ENCODE measurements at regions not wholly inside any gene's neighbourhood (a gene's known extent, or its start where the extent isn't known, plus 50 kb on each side); places are given as distances from the start of the nearest gene placed in this dataset.
"Not testable (repeated sequence)": the region's sequence is repeated elsewhere in the genome, so short reads cannot be mapped to it uniquely, and the experiment has no call there.

DNA sequence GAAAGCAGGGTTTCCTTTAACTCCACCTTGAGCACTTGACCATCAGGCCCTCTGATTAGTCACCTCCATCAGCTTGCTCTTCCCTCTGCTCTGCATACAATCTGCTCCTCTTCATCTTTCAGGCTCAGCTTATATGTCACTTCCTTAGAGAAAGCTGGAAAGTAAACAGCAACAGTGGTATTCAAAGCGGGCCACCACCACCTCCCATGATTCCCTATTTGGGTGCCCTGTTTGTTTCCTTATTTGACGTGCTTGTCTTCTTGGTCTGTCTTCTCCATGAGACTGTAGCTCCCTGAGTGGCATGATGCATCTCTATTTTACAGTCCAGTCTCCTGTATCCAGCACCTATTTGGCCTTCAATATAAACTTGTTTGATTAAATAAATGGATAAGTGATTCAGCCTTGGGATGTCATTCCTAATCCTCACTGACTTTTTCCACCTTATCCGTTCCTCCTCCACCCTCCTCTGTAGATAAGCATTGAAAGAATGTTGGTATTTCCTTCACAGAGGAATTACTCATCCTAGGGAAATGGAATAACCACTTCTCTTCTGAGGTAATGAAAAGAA, 102.8 kb upstream of the SGK1 start:
- DNase-seq, result no peak

DNA sequence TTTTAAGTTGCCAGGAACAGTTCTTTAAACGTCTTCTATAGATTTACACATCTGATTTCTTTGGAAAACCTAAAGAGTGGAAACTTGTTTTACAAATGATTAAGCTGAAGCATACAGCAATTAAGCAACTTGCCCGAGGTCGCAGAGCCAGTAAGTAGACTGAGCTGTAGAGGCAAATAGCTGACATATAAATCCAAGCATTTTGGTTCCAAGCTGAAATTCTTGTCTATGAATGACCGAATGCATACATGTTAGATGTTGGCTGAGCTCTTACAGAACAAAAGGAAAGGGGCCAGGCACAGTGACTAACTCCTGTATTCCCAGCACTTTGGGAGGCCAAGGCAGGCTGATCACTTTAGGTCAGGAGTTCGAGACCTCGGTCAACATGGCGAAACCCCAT, 101.8 kb upstream of the SGK1 start:
- DNase-seq, result no peak

- no peak for DNase-seq
Measured at GRCh38 chr6:134416418-134417154, 98.7 kb upstream of the SGK1 start.

GRCh38 chr6:134415656-134416055, 97.7 kb upstream of the SGK1 start:
- no peak for DNase-seq

DNA sequence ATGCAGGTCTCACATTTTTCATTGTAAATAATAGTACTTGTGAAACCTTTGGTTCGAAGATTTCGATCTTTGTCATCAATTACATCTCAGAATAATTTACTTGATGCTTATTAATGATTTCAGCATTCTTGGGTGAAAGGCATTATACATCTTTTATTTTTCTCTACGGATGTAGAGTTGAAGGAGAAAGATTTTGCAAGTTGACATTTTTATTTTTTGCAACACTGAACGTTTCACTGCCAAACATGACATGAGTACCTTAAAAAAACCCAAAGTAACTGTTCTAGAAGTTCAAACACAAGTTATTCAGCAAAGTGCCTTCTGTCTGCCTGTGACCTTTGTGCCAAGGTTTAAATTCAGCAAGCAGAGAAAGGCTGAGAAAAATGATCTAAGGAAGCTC, 97.3 kb upstream of the SGK1 start:
- DNase-seq, result no peak

- no peak for DNase-seq
Measured at GRCh38 chr6:134414793-134415192, 96.9 kb upstream of the SGK1 start.

DNA sequence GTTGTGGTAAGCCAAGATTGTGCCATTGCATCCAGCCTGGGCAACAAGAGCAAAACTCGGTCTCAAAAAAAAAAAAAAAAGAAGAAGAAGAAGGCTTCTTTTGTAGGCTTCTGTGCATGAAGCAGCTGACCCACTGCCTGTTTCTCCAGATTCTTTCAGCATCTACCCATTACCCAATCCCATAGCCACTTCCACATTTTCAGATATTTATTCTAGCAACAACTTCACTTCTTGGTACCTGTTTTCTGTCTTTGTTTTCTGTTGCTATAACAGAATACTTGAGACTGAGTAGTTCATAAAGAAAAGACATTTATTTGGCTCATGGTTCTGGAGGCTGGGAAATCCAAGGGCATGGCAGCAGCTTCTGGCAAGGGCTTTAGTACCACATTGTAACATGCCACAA, 95.3 kb upstream of the SGK1 start:
- no peak for DNase-seq

- no peak for DNase-seq
Measured at GRCh38 chr6:134410541-134410940, 92.6 kb upstream of the SGK1 start.

GRCh38 chr6:134407791-134408190, 89.9 kb upstream of the SGK1 start:
- no peak for DNase-seq

DNA sequence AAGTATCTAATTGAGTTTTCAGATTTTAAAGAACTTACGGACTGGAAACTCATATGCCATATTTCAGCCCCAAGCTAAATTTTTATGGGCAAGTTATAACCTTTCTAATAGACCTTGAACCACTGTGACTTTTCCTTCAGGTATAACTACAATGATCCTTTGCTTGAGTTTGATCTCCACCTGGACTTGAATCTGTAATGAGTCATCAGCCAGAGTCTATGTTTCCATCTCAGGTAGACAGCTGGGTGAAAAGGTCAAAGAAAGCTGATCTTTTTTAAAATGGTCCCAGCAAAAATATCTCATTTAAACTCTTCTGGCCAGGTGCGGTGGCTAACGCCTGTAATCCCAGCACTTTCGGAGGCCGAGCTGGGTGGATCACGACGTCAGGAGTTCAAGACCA, 88.4 kb upstream of the SGK1 start:
- DNase-seq, result no peak

GRCh38 chr6:134405386-134406087, 87.6 kb upstream of the SGK1 start:
- no peak for DNase-seq

GRCh38 chr6:134403312-134403711, 85.4 kb upstream of the SGK1 start:
- not testable (repeated sequence) for DNase-seq

GRCh38 chr6:134402372-134402984, 84.6 kb upstream of the SGK1 start:
- no peak for DNase-seq

- DNase-seq, result no peak
Measured at GRCh38 chr6:134400941-134401340, 83.0 kb upstream of the SGK1 start.

GRCh38 chr6:134398453-134398852, 80.5 kb upstream of the SGK1 start:
- DNase-seq, result no peak

- DNase-seq, result no peak
Measured at GRCh38 chr6:134397676-134398075, 79.8 kb upstream of the SGK1 start.

DNA sequence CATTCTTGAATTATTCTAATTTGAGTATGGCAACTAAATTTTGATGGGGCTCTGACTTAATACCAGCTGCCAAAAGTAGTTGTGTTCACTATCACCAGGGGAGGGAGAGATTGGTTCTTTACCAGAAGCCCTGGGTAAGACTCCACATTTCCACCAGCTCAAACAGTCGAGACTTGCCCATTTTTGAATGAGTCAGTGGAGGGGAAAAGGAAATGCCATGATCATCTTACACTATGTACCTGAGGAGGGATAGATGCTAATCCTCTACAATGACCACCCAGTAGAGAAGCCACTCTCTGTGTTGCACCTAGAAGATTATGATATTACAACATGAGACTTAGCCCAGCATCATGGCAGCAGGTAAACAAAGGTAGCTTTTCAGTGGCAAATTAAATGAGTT, 77.0 kb upstream of the SGK1 start:
- no peak for DNase-seq

DNA sequence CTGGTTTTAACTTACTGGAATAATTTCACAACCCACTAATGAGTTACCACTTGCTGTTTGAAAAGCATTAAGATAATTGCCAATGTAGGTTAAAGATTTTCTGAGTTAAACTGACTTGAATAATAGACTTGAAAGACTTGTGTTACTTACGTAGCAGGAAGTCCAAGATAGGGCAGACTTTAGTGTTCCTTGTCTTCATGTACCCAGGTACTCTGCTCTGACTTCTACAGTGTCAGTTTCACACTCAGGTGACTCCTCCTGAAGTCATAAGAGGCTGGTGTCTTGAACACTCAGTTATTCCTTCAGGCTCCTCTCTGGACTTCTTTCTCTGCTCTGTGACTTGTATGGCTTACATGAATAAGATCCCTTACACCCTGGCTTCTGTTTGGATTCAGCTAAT, 76.3 kb upstream of the SGK1 start:
- no peak for DNase-seq

DNA sequence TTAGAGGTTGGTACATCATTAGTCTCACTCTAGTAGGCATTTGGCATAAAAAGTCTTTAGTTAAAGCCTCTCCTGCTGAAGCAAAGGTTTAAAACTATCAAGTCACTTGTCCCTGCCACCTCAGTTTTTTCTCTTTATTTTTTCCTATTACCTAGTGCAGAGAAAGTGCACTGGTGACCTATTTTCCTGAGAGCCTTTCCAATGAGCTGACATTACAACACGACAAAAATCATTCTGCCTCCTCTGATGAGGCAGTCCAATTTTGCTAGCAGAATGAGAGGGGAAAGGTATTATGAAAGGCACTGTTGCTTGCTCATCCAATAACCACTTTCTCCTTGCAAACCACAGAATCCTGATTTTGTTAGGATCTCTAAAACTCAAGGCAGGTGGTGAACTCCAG, 73.3 kb upstream of the SGK1 start:
- no peak for DNase-seq

- DNase-seq, result no peak
Measured at GRCh38 chr6:134389658-134390057, 71.7 kb upstream of the SGK1 start.

GRCh38 chr6:134389129-134389528, 71.2 kb upstream of the SGK1 start:
- no peak for DNase-seq

GRCh38 chr6:134386482-134386881, 68.6 kb upstream of the SGK1 start:
- not testable (repeated sequence) for DNase-seq

- no peak for DNase-seq
Measured at GRCh38 chr6:134381959-134382358, 64.0 kb upstream of the SGK1 start.

DNA sequence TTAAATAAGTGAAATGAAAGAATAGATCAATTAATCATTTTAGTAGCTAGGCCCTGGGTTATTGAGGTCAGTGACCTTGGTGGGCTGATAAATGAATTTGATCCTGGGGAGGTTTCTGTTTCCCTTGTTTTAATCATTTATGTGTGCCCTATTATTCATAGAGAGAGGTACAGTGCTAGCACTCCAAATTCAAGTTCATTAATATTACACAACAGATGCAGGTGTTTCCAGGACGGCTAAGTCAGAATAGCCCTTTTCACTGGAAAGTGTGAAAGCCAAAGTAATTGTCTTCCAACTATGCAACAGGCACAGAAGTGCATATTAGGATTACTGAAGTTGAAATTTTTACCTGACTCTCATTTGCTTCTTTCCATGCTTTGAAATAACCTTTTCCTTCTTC, 61.7 kb upstream of the SGK1 start:
- DNase-seq, result no peak

Measured in NCI-H1092 (cell line).